Right lobe of liver (tissue), 6 donors: ENCODE measurements at regions not wholly inside any gene's neighbourhood (a gene's known extent, or its start where the extent isn't known, plus 50 kb on each side); places are given as distances from the start of the nearest gene placed in this dataset.

Experiments
- ATAC-seq, 4 donors: fragments of 200-7000 bp; cut with Tn5 transposase; one replicate each; pipeline ENCODE4 v1.9.1; 2020; ENCODE audit warnings: mild to moderate bottlenecking in 4 of 4, moderate library complexity in 4 of 4
- DNase-seq, 3 donors: peaks; one replicate each; pipeline ENCODE4 v3.0.0-alpha.2; 2020
- H3K27ac ChIP-seq, 3 donors: fragments of 200-600 bp; one replicate each; pipeline ENCODE4 v1.8.0; 2022
- H3K27me3 ChIP-seq, 2 donors: fragments of 200-600 bp; one replicate each; pipeline ENCODE4 v1.8.0; 2022
- H3K36me3 ChIP-seq, 4 donors: fragments of 200-600 bp; sonication (generic) in 1 of 4; one replicate each; pipeline versions ENCODE4 v1.5.1 to v1.8.0; 2017 to 2022; ENCODE audit warnings: control low read depth in 1 of 4
- H3K4me1 ChIP-seq, 4 donors: fragments of 200-600 bp; sonication (generic) in 1 of 4; one replicate each; pipeline versions ENCODE4 v1.5.1 to v1.8.0; 2017 to 2022; ENCODE audit warnings: control low read depth in 1 of 4
- H3K4me3 ChIP-seq, 3 donors: fragments of 200-600 bp; one replicate each; pipeline ENCODE4 v1.8.0; 2022
- H3K9me3 ChIP-seq, 4 donors: fragments of 200-600 bp; sonication (generic) in 1 of 4; one replicate each; pipeline versions ENCODE4 v1.5.1 to v1.8.0; 2017 to 2022; ENCODE audit warnings: control low read depth in 1 of 4
- CTCF ChIP-seq, 4 donors: fragments of 200-600 bp in 3 of 4; fragments of 450-650 bp in 1 of 4; IDR thresholded peaks; one replicate each; pipeline versions ENCODE4 v1.5.1 to v1.8.0; 2016 to 2022; ENCODE audit warnings: antibody characterized with exemption in 4 of 4, mild to moderate bottlenecking in 2 of 4
- POLR2A ChIP-seq: fragments of 450-650 bp; IDR thresholded peaks from one replicate; pipeline ENCODE4 v1.6.1; 2017; ENCODE audit warnings: antibody characterized with exemption, mild to moderate bottlenecking
- WGBS: methylation state at CpG from one replicate; pipeline ENCODE4 v1.1.6; 2018; ENCODE audit warnings: low coverage, low lambda C conversion rate; ENCODE audit not compliant: insufficient coverage; ENCODE audit errors: missing lambda C conversion rate; 5-methylcytosine and 5-hydroxymethylcytosine counted together
- intact Hi-C, 2 donors: fragments of 100-400 bp; cut with DNase I; formaldehyde crosslinking; loops; one replicate each; pipeline versions ENCODE4 v1.11.2 to v1.14.1; 2022
- donor health status: DM: no; HTN: yes; CAD: no.
- donor health status: DM: no; HTN: no; CAD: no.
- donor health status: DM: no; HTN: no; CAD: no.
- donor health status: DM: no; HTN: yes; CAD: no.
- donor health status: DM: no; HTN: yes; CAD: no.

GRCh38 chr2:188219541-188219940, 72.1 kb upstream of the GULP1 start:
- intact Hi-C loops, result no loop called here
- no peaks in the 10 kb centered on the region for H3K9me3 ChIP-seq
- no peak overlapping the region for H3K4me3 ChIP-seq
- no peak overlapping the region for H3K27ac ChIP-seq
- no peaks in the 10 kb centered on the region for H3K36me3 ChIP-seq
- H3K4me1 ChIP-seq, result no peaks in the 10 kb centered on the region
- no peak for DNase-seq
- TF ChIP-seq POLR2A (no peak), CTCF (IDR thresholded peaks at IDR 0.05) (no peak)
- no peaks in the 10 kb centered on the region for H3K27me3 ChIP-seq
- ATAC-seq, result no peak
- WGBS, result 63% methylated on average over 1 of the region's 1 CpG

GRCh38 chr2:188220535-188220934, 71.1 kb upstream of the GULP1 start:
- intact Hi-C loops, result no loop called here
- Histone ChIP-seq H3K9me3 (no peaks in the 10 kb centered on the region), H3K27me3 (no peaks in the 10 kb centered on the region), H3K27ac (no peak overlapping the region), H3K4me3 (no peak overlapping the region), H3K36me3 (no peaks in the 10 kb centered on the region), H3K4me1 (no peaks in the 10 kb centered on the region)
- DNase-seq (no peak), ATAC-seq (no peak)
- no peak for TF ChIP-seq CTCF (IDR thresholded peaks at IDR 0.05)
- no peak for TF ChIP-seq POLR2A
- 69% methylated on average over 2 of the region's 2 CpGs for WGBS

GRCh38 chr2:188227713-188228112, 64.0 kb upstream of the GULP1 start:
- Histone ChIP-seq H3K4me3 (no peak overlapping the region), H3K36me3 (no peaks in the 10 kb centered on the region), H3K4me1 (no peaks in the 10 kb centered on the region), H3K27ac (no peak overlapping the region), H3K9me3 (no peaks in the 10 kb centered on the region), H3K27me3 (no peaks in the 10 kb centered on the region)
- ATAC-seq (no peak), DNase-seq (no peak)
- intact Hi-C loops, result no loop called here
- 68% methylated on average over 3 of the region's 8 CpGs for WGBS
- no peak for TF ChIP-seq POLR2A
- TF ChIP-seq CTCF (IDR thresholded peaks at IDR 0.05), result no peak

- H3K9me3 ChIP-seq, result no peaks in the 10 kb centered on the region
- 63% methylated on average over 5 of the region's 5 CpGs for WGBS
- H3K27ac ChIP-seq, result no peak overlapping the region
- intact Hi-C loops, result no loop called here
- no peaks in the 10 kb centered on the region for H3K36me3 ChIP-seq
- no peaks in the 10 kb centered on the region for H3K27me3 ChIP-seq
- ATAC-seq (no peak), DNase-seq (no peak)
- H3K4me3 ChIP-seq, result no peak overlapping the region
- TF ChIP-seq CTCF (IDR thresholded peaks at IDR 0.05) (no peak), POLR2A (no peak)
- H3K4me1 ChIP-seq, result no peaks in the 10 kb centered on the region
Observed at GRCh38 chr2:188235364-188235763, 56.3 kb upstream of the GULP1 start.

- H3K27me3 ChIP-seq, result no peaks in the 10 kb centered on the region
- H3K4me1 ChIP-seq, result no peaks in the 10 kb centered on the region
- no peak overlapping the region for H3K27ac ChIP-seq
- ATAC-seq (no peak), DNase-seq (no peak)
- no CpG with 5 or more reads among the region's 1 CpG for WGBS
- intact Hi-C loops, result no loop called here
- TF ChIP-seq CTCF (IDR thresholded peaks at IDR 0.05), result no peak
- no peak for TF ChIP-seq POLR2A
- no peaks in the 10 kb centered on the region for H3K36me3 ChIP-seq
- no peaks in the 10 kb centered on the region for H3K9me3 ChIP-seq
- no peak overlapping the region for H3K4me3 ChIP-seq
Observed at GRCh38 chr2:188238386-188238785, 53.3 kb upstream of the GULP1 start.
